ENCODE measurements at regions not wholly inside any gene's neighbourhood (a gene's known extent, or its start where the extent isn't known, plus 50 kb on each side); places are given as distances from the start of the nearest gene placed in this dataset.

DNA sequence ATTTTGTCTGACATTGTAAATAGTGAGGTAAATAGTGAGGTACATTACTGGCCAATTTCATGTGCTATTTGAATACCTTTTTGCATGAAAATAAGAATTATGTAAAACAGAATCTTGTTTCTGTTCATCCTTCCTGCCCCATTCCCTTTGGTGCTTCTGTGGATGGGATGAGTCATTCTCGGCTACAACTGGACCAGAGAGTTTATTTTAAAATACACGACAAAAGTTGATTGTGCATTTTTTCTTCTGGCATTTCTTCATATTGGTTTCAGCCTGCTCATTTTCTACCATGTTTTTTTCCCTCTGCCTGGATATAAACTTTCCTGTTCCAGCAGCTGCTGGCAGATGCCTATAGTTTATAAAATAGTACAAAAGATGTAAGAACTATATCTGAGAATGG, 107.5 kb downstream of the CYSLTR2 start:
- H3K4me3 ChIP-seq (ENCODE audit: low read length), result no peak overlapping the region
- no peak for TF ChIP-seq CTCF (conservative IDR thresholded peaks at IDR 0.05; ENCODE audit: low read depth, low read length)
- DNase-seq (ENCODE audit: low read depth), result no peak

DNA sequence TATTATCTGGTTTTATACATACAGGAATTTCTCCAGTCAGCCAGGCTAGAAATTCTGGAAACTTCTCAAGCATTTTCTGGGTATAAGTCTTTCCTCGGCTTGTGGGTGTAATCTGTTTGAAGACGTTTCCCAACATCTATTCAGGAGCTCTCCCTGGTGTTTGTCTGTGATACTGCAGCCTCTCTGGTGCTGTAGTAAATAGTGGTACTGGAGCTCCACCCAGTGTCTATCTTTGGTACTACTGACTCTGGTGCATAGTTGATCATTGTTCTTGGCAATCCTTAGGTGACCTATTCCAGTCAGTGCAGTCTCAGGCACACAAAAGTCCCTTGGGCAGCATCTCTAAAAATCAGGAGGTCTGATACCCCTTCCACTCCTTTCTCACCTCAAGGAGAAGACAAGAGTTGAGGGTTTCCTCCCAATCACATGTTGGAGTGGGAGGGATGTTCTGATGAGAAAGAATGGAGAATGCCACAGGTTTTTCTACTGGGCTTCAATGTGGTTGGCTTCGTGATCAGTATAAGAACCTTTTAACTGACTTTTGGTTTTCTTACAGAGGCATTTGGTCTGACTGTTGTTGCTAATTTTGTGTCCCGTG, 115.5 kb downstream of the CYSLTR2 start:
- H3K4me3 ChIP-seq (ENCODE audit: low read length), result no peak overlapping the region
- peak; percentile 99 for TF ChIP-seq CTCF (conservative IDR thresholded peaks at IDR 0.05; ENCODE audit: low read depth, low read length)
- peak; percentile 62 for DNase-seq (ENCODE audit: low read depth)

DNA sequence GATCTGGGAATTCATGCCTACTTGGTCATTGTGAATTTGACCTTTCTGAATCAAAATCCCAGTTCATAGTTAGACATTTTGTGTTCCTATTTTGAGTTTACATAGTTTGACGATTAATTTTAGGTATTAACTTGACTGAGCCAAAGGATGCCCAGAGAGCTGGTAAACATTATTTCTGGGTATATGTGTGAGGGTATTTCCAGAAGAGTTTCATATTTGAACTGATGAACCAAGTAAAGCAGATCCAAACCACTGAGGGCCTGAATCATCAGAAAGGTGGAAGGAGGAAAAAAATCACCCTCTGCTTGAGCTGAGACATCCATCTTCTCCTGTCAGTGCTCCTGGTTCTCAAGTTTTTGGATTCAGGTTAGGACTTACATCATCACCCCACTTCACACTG, 116.6 kb downstream of the CYSLTR2 start:
- no peak overlapping the region for H3K4me3 ChIP-seq (ENCODE audit: low read length)
- TF ChIP-seq CTCF (conservative IDR thresholded peaks at IDR 0.05; ENCODE audit: low read depth, low read length), result no peak
- DNase-seq (ENCODE audit: low read depth), result no peak

DNA sequence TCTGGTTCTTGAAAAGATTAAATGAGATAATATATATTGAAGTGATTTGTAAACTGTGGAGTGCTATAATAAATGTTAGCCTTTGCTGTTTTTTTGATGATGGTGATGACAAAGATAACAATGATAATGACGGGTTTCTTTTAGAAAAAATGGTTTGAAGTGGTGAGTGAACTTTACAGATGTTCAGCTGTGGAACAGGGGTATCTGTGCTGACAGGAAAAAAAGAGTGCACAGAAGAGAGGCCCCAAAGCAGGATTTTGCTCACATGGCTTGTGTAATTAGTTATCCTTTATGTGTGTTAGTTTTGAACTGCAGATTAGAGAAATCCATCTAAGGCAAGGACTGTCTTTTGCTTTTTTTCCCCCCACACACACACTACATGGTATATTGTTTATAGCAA, 119.2 kb downstream of the CYSLTR2 start:
- no peak overlapping the region for H3K4me3 ChIP-seq (ENCODE audit: low read length)
- no peak for DNase-seq (ENCODE audit: low read depth)
- TF ChIP-seq CTCF (conservative IDR thresholded peaks at IDR 0.05; ENCODE audit: low read depth, low read length), result no peak

GRCh38 chr13:48773531-48774275, 120.0 kb downstream of the CYSLTR2 start:
- no peak for DNase-seq (ENCODE audit: low read depth)
- H3K4me3 ChIP-seq (ENCODE audit: low read length), result no peak overlapping the region
- TF ChIP-seq CTCF (conservative IDR thresholded peaks at IDR 0.05; ENCODE audit: low read depth, low read length), result no peak

DNA sequence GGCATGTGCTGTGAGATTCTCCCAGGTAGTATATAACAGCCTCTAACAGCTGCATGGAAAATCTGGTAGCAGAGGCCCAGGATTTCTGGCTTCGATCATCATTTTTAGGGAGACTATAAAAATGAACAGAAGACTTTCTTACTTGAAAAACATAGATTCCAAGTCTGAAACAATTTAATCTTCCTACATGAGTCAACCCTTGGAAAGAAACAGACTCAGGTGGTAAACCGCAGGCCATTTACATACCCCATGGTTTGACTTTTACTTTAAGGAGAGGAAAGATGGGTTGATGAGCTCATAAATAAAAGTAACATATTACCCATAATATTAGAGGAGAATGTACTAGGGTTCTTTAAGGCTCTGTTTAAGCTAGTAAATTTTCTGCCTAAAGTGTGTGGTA, 121.6 kb downstream of the CYSLTR2 start:
- H3K4me3 ChIP-seq (ENCODE audit: low read length), result no peak overlapping the region
- DNase-seq (ENCODE audit: low read depth), result no peak
- TF ChIP-seq CTCF (conservative IDR thresholded peaks at IDR 0.05; ENCODE audit: low read depth, low read length), result no peak

GRCh38 chr13:48775804-48776203, 122.1 kb downstream of the CYSLTR2 start:
- H3K4me3 ChIP-seq (ENCODE audit: low read length), result no peak overlapping the region
- no peak for TF ChIP-seq CTCF (conservative IDR thresholded peaks at IDR 0.05; ENCODE audit: low read depth, low read length)
- no peak for DNase-seq (ENCODE audit: low read depth)

Measured in retinal pigment epithelial cell (primary cell).